ENCODE measurements at regions not wholly inside any gene's neighbourhood (a gene's known extent, or its start where the extent isn't known, plus 50 kb on each side); places are given as distances from the start of the nearest gene placed in this dataset.

- Histone ChIP-seq H3K36me3 (ENCODE audit: control insufficient read depth in 2 of 2, insufficient read depth in 2 of 2, low read length in 2 of 2) (no peaks in the 10 kb centered on the region), H3K9me3 (ENCODE audit: control insufficient read depth in 2 of 2, low read length in 2 of 2) (no peaks in the 10 kb centered on the region), H3K27me3 (ENCODE audit: control insufficient read depth in 1 of 2, insufficient read depth in 2 of 2, low read length in 2 of 2) (no peaks in the 10 kb centered on the region), H3K4me1 (ENCODE audit: control insufficient read depth, insufficient read depth, low read length) (peaks cover 5% of the 10 kb centered on the region), H3K9ac (ENCODE audit: low read length in 2 of 2) (no peak overlapping the region), H3K27ac (ENCODE audit: low read length) (no peak overlapping the region), H3K4me3 (ENCODE audit: low read length in 2 of 2) (no peak overlapping the region)
These were observed 682.8 kb upstream of the NR2F2 start for GRCh38 chr15:95647531-95648277.

- Histone ChIP-seq H3K36me3 (ENCODE audit: control insufficient read depth in 2 of 2, insufficient read depth in 2 of 2, low read length in 2 of 2) (no peaks in the 10 kb centered on the region), H3K9me3 (ENCODE audit: control insufficient read depth in 2 of 2, low read length in 2 of 2) (no peaks in the 10 kb centered on the region), H3K4me3 (ENCODE audit: low read length in 2 of 2) (no peak overlapping the region), H3K4me1 (ENCODE audit: control insufficient read depth, insufficient read depth, low read length) (no peaks in the 10 kb centered on the region), H3K27me3 (ENCODE audit: control insufficient read depth in 1 of 2, insufficient read depth in 2 of 2, low read length in 2 of 2) (no peaks in the 10 kb centered on the region), H3K27ac (ENCODE audit: low read length) (no peak overlapping the region), H3K9ac (ENCODE audit: low read length in 2 of 2) (no peak overlapping the region)
These were observed 677.1 kb upstream of the NR2F2 start for GRCh38 chr15:95653361-95653805.

GRCh38 chr15:95655089-95655607 lies 675.4 kb upstream of the NR2F2 start:
- H3K4me1 ChIP-seq (ENCODE audit: control insufficient read depth, insufficient read depth, low read length) = no peaks in the 10 kb centered on the region
- H3K27me3 ChIP-seq (ENCODE audit: control insufficient read depth in 1 of 2, insufficient read depth in 2 of 2, low read length in 2 of 2) = no peaks in the 10 kb centered on the region
- no peaks in the 10 kb centered on the region for H3K36me3 ChIP-seq (ENCODE audit: control insufficient read depth in 2 of 2, insufficient read depth in 2 of 2, low read length in 2 of 2)
- H3K9me3 ChIP-seq (ENCODE audit: control insufficient read depth in 2 of 2, low read length in 2 of 2) = no peaks in the 10 kb centered on the region
- H3K27ac ChIP-seq (ENCODE audit: low read length) = no peak overlapping the region
- no peak overlapping the region for H3K9ac ChIP-seq (ENCODE audit: low read length in 2 of 2)
- no peak overlapping the region for H3K4me3 ChIP-seq (ENCODE audit: low read length in 2 of 2)

GRCh38 chr15:95656595-95656994 lies 673.9 kb upstream of the NR2F2 start:
- H3K9ac ChIP-seq (ENCODE audit: low read length in 2 of 2) = no peak overlapping the region
- no peaks in the 10 kb centered on the region for H3K36me3 ChIP-seq (ENCODE audit: control insufficient read depth in 2 of 2, insufficient read depth in 2 of 2, low read length in 2 of 2)
- H3K27ac ChIP-seq (ENCODE audit: low read length) = no peak overlapping the region
- H3K9me3 ChIP-seq (ENCODE audit: control insufficient read depth in 2 of 2, low read length in 2 of 2) = no peaks in the 10 kb centered on the region
- no peak overlapping the region for H3K4me3 ChIP-seq (ENCODE audit: low read length in 2 of 2)
- no peaks in the 10 kb centered on the region for H3K4me1 ChIP-seq (ENCODE audit: control insufficient read depth, insufficient read depth, low read length)
- H3K27me3 ChIP-seq (ENCODE audit: control insufficient read depth in 1 of 2, insufficient read depth in 2 of 2, low read length in 2 of 2) = no peaks in the 10 kb centered on the region

- Histone ChIP-seq H3K27ac (ENCODE audit: low read length) (no peak overlapping the region), H3K36me3 (ENCODE audit: control insufficient read depth in 2 of 2, insufficient read depth in 2 of 2, low read length in 2 of 2) (no peaks in the 10 kb centered on the region), H3K9me3 (ENCODE audit: control insufficient read depth in 2 of 2, low read length in 2 of 2) (no peaks in the 10 kb centered on the region), H3K4me3 (ENCODE audit: low read length in 2 of 2) (no peak overlapping the region), H3K9ac (ENCODE audit: low read length in 2 of 2) (no peak overlapping the region), H3K27me3 (ENCODE audit: control insufficient read depth in 1 of 2, insufficient read depth in 2 of 2, low read length in 2 of 2) (no peaks in the 10 kb centered on the region), H3K4me1 (ENCODE audit: control insufficient read depth, insufficient read depth, low read length) (no peaks in the 10 kb centered on the region)
These were observed 671.7 kb upstream of the NR2F2 start for GRCh38 chr15:95658799-95659198.

GRCh38 chr15:95659656-95660055 lies 670.8 kb upstream of the NR2F2 start:
- no peaks in the 10 kb centered on the region for H3K9me3 ChIP-seq (ENCODE audit: control insufficient read depth in 2 of 2, low read length in 2 of 2)

GRCh38 chr15:95662638-95663037 lies 667.9 kb upstream of the NR2F2 start:
- Histone ChIP-seq H3K9me3 (ENCODE audit: control insufficient read depth in 2 of 2, low read length in 2 of 2) (no peaks in the 10 kb centered on the region), H3K4me3 (ENCODE audit: low read length in 2 of 2) (no peak overlapping the region), H3K27ac (ENCODE audit: low read length) (no peak overlapping the region), H3K4me1 (ENCODE audit: control insufficient read depth, insufficient read depth, low read length) (no peaks in the 10 kb centered on the region), H3K36me3 (ENCODE audit: control insufficient read depth in 2 of 2, insufficient read depth in 2 of 2, low read length in 2 of 2) (no peaks in the 10 kb centered on the region), H3K27me3 (ENCODE audit: control insufficient read depth in 1 of 2, insufficient read depth in 2 of 2, low read length in 2 of 2) (no peaks in the 10 kb centered on the region), H3K9ac (ENCODE audit: low read length in 2 of 2) (no peak overlapping the region)

More at GRCh38 chr15:95659656-95660055, 670.8 kb upstream of the NR2F2 start:
- H3K27me3 ChIP-seq (ENCODE audit: control insufficient read depth in 1 of 2, insufficient read depth in 2 of 2, low read length in 2 of 2) = no peaks in the 10 kb centered on the region
- H3K36me3 ChIP-seq (ENCODE audit: control insufficient read depth in 2 of 2, insufficient read depth in 2 of 2, low read length in 2 of 2) = no peaks in the 10 kb centered on the region
- H3K27ac ChIP-seq (ENCODE audit: low read length) = no peak overlapping the region
- H3K4me1 ChIP-seq (ENCODE audit: control insufficient read depth, insufficient read depth, low read length) = no peaks in the 10 kb centered on the region
- no peak overlapping the region for H3K4me3 ChIP-seq (ENCODE audit: low read length in 2 of 2)
- no peak overlapping the region for H3K9ac ChIP-seq (ENCODE audit: low read length in 2 of 2)

GRCh38 chr15:95663156-95664100 lies 667.1 kb upstream of the NR2F2 start:
- Histone ChIP-seq H3K4me3 (ENCODE audit: low read length in 2 of 2) (no peak overlapping the region), H3K27me3 (ENCODE audit: control insufficient read depth in 1 of 2, insufficient read depth in 2 of 2, low read length in 2 of 2) (no peaks in the 10 kb centered on the region), H3K9me3 (ENCODE audit: control insufficient read depth in 2 of 2, low read length in 2 of 2) (no peaks in the 10 kb centered on the region), H3K27ac (ENCODE audit: low read length) (no peak overlapping the region), H3K36me3 (ENCODE audit: control insufficient read depth in 2 of 2, insufficient read depth in 2 of 2, low read length in 2 of 2) (no peaks in the 10 kb centered on the region), H3K4me1 (ENCODE audit: control insufficient read depth, insufficient read depth, low read length) (no peaks in the 10 kb centered on the region), H3K9ac (ENCODE audit: low read length in 2 of 2) (no peak overlapping the region)

GRCh38 chr15:95664450-95664849 lies 666.0 kb upstream of the NR2F2 start:
- H3K9me3 ChIP-seq (ENCODE audit: control insufficient read depth in 2 of 2, low read length in 2 of 2) = no peaks in the 10 kb centered on the region
- no peak overlapping the region for H3K4me3 ChIP-seq (ENCODE audit: low read length in 2 of 2)
- no peak overlapping the region for H3K9ac ChIP-seq (ENCODE audit: low read length in 2 of 2)
- no peak overlapping the region for H3K27ac ChIP-seq (ENCODE audit: low read length)
- no peaks in the 10 kb centered on the region for H3K27me3 ChIP-seq (ENCODE audit: control insufficient read depth in 1 of 2, insufficient read depth in 2 of 2, low read length in 2 of 2)
- no peaks in the 10 kb centered on the region for H3K4me1 ChIP-seq (ENCODE audit: control insufficient read depth, insufficient read depth, low read length)
- H3K36me3 ChIP-seq (ENCODE audit: control insufficient read depth in 2 of 2, insufficient read depth in 2 of 2, low read length in 2 of 2) = no peaks in the 10 kb centered on the region

- Histone ChIP-seq H3K9me3 (ENCODE audit: control insufficient read depth in 2 of 2, low read length in 2 of 2) (no peaks in the 10 kb centered on the region), H3K27me3 (ENCODE audit: control insufficient read depth in 1 of 2, insufficient read depth in 2 of 2, low read length in 2 of 2) (no peaks in the 10 kb centered on the region), H3K9ac (ENCODE audit: low read length in 2 of 2) (no peak overlapping the region), H3K36me3 (ENCODE audit: control insufficient read depth in 2 of 2, insufficient read depth in 2 of 2, low read length in 2 of 2) (no peaks in the 10 kb centered on the region), H3K27ac (ENCODE audit: low read length) (no peak overlapping the region), H3K4me1 (ENCODE audit: control insufficient read depth, insufficient read depth, low read length) (peaks cover 3% of the 10 kb centered on the region), H3K4me3 (ENCODE audit: low read length in 2 of 2) (peak overlapping the region in 1 of 2 donors; percentile 57)
These were observed 661.2 kb upstream of the NR2F2 start for GRCh38 chr15:95669146-95669922.
